RWPE2 (cell line): ENCODE measurements at regions not wholly inside any gene's neighbourhood (a gene's known extent, or its start where the extent isn't known, plus 50 kb on each side); places are given as distances from the start of the nearest gene placed in this dataset.

Experiments used
- ATAC-seq: fragments of 200-7000 bp; cut with Tn5 transposase; 3 replicates; pipeline ENCODE4 v1.9.1; 2021; ENCODE audit warnings: low read depth
- DNase-seq: peaks from one replicate; pipeline ENCODE4 v3.0.0-alpha.2; 2020; ENCODE audit warnings: low spot score
- H3K27ac ChIP-seq: fragments of 450-650 bp; 2 replicates; pipeline ENCODE4 v1.5.1; 2017; ENCODE audit warnings: mild to moderate bottlenecking; ENCODE audit not compliant: poor library complexity, severe bottlenecking
- H3K27me3 ChIP-seq: fragments of 250-450 bp; sonication (Bioruptor Pico); 2 replicates; pipeline ENCODE4 v1.5.1; 2021; ENCODE audit warnings: mild to moderate bottlenecking, moderate library complexity; ENCODE audit not compliant: insufficient read depth, poor library complexity, severe bottlenecking
- H3K36me3 ChIP-seq: fragments of 250-450 bp; sonication (Bioruptor Pico); 2 replicates; pipeline ENCODE4 v1.5.1; 2020; ENCODE audit warnings: low read depth, mild to moderate bottlenecking, moderate library complexity
- H3K4me1 ChIP-seq: fragments of 250-450 bp; sonication (Bioruptor Pico); 2 replicates; pipeline ENCODE4 v1.5.1; 2021; ENCODE audit warnings: mild to moderate bottlenecking, moderate library complexity; ENCODE audit not compliant: insufficient read depth, poor library complexity, severe bottlenecking
- H3K4me3 ChIP-seq: fragments of 250-450 bp; sonication (Bioruptor Pico); 2 replicates; pipeline ENCODE4 v1.5.1; 2021; ENCODE audit warnings: mild to moderate bottlenecking, moderate library complexity; ENCODE audit not compliant: severe bottlenecking
- H3K9me3 ChIP-seq: fragments of 250-450 bp; sonication (Bioruptor Pico); 2 replicates; pipeline ENCODE4 v1.5.1; 2021; ENCODE audit warnings: mild to moderate bottlenecking, moderate library complexity; ENCODE audit not compliant: severe bottlenecking
- CTCF ChIP-seq: fragments of 450-650 bp; IDR thresholded peaks from one replicate; pipeline ENCODE4 v1.5.1; 2017; ENCODE audit warnings: mild to moderate bottlenecking, moderate library complexity; ENCODE audit not compliant: poor library complexity, severe bottlenecking

GRCh38 chr5:89864941-89865340, 544.6 kb downstream of the CETN3 start:
- H3K36me3 ChIP-seq: no peaks in the 10 kb centered on the region
- no peak for ATAC-seq
- H3K4me3 ChIP-seq: no peak overlapping the region
- H3K27me3 ChIP-seq: no peaks in the 10 kb centered on the region
- TF ChIP-seq CTCF: no peak
- H3K27ac ChIP-seq: no peak overlapping the region
- no peaks in the 10 kb centered on the region for H3K4me1 ChIP-seq
- H3K9me3 ChIP-seq: no peaks in the 10 kb centered on the region
- no peak for DNase-seq

GRCh38 chr5:89857790-89858189, 551.8 kb downstream of the CETN3 start:
- Histone ChIP-seq H3K27me3 (no peaks in the 10 kb centered on the region), H3K4me3 (no peak overlapping the region), H3K9me3 (no peaks in the 10 kb centered on the region), H3K27ac (no peak overlapping the region), H3K36me3 (no peaks in the 10 kb centered on the region), H3K4me1 (no peaks in the 10 kb centered on the region)
- DNase-seq (no peak), ATAC-seq (no peak)
- no peak for TF ChIP-seq CTCF

GRCh38 chr5:89855417-89855816, 554.1 kb downstream of the CETN3 start:
- Histone ChIP-seq H3K4me1 (no peaks in the 10 kb centered on the region), H3K36me3 (no peaks in the 10 kb centered on the region), H3K9me3 (no peaks in the 10 kb centered on the region), H3K27ac (no peak overlapping the region), H3K27me3 (no peaks in the 10 kb centered on the region), H3K4me3 (no peak overlapping the region)
- no peak for ATAC-seq
- no peak for DNase-seq
- no peak for TF ChIP-seq CTCF

GRCh38 chr5:89851911-89852310, 557.6 kb downstream of the CETN3 start:
- Histone ChIP-seq H3K36me3 (no peaks in the 10 kb centered on the region), H3K4me3 (no peak overlapping the region), H3K27ac (no peak overlapping the region), H3K9me3 (no peaks in the 10 kb centered on the region), H3K4me1 (no peaks in the 10 kb centered on the region), H3K27me3 (no peaks in the 10 kb centered on the region)
- no peak for TF ChIP-seq CTCF
- DNase-seq: no peak
- no peak for ATAC-seq

- DNase-seq (no peak), ATAC-seq (no peak)
- Histone ChIP-seq H3K4me1 (no peaks in the 10 kb centered on the region), H3K36me3 (no peaks in the 10 kb centered on the region), H3K27me3 (no peaks in the 10 kb centered on the region), H3K27ac (no peak overlapping the region), H3K4me3 (no peak overlapping the region), H3K9me3 (no peaks in the 10 kb centered on the region)
- TF ChIP-seq CTCF: no peak
Measured at GRCh38 chr5:89850513-89850865, 559.1 kb downstream of the CETN3 start.
